Right lobe of liver (tissue), 4 donors: ENCODE measurements at regions not wholly inside any gene's neighbourhood (a gene's known extent, or its start where the extent isn't known, plus 50 kb on each side); places are given as distances from the start of the nearest gene placed in this dataset.

ENCODE experiments used
- CTCF ChIP-seq, 4 donors: fragments of 200-600 bp in 3 of 4; fragments of 450-650 bp in 1 of 4; IDR thresholded peaks; one replicate each; pipeline versions ENCODE4 v1.5.1 to v1.8.0; 2016 to 2022; ENCODE audit warnings: antibody characterized with exemption in 4 of 4, mild to moderate bottlenecking in 2 of 4
- POLR2A ChIP-seq: fragments of 450-650 bp; IDR thresholded peaks from one replicate; pipeline ENCODE4 v1.6.1; 2017; ENCODE audit warnings: antibody characterized with exemption, mild to moderate bottlenecking
- donor health status: DM: no; HTN: no; CAD: no.
- donor health status: DM: no; HTN: no; CAD: no.
- donor health status: DM: no; HTN: yes; CAD: no.

GRCh38 chr2:161107265-161107664 is 53.0 kb upstream of the TANK start:
- no peak for TF ChIP-seq CTCF (IDR thresholded peaks at IDR 0.05)
- TF ChIP-seq POLR2A = no peak
